ENCODE measurements at regions not wholly inside any gene's neighbourhood (a gene's known extent, or its start where the extent isn't known, plus 50 kb on each side); places are given as distances from the start of the nearest gene placed in this dataset.
"Not testable (repeated sequence)": the region's sequence is repeated elsewhere in the genome, so short reads cannot be mapped to it uniquely, and the experiment has no call there.

DNA sequence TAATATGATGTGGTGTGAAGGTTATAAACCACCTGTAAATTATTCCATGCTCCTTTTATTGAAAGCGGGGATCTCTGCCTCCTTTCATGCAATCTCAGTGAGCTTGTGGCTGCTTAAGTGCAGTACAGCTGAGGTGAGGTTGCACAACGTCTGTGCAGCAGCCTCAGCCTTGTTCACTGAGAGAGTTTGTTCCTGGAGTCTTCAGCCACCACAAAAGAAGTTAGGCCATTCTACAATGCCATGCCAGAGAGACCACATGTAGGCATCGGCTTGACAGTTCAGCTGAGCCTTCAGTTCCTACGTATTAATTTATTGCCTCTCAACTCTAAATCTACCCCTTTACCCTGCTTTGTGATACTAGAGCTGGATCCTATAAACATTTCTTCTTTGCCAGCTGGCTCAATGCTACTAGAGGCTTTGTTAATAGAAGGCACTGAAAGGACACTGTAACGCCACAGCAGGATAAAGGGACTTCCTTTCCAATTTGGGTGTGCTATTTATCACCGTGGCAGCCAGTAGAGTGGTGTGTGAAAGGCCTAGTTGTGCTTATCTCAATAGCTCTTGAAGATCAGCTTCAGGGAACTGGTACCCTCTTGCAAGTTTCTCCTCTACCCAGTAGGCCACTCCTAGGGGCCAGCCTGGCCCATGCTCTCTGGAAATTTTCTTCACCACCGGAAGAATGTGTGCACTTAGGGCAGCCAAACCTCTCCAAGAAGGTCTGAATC lies 337.7 kb downstream of the IPO8 start:
- intact Hi-C loops (cut with micrococcal nuclease), result no loop called here

DNA sequence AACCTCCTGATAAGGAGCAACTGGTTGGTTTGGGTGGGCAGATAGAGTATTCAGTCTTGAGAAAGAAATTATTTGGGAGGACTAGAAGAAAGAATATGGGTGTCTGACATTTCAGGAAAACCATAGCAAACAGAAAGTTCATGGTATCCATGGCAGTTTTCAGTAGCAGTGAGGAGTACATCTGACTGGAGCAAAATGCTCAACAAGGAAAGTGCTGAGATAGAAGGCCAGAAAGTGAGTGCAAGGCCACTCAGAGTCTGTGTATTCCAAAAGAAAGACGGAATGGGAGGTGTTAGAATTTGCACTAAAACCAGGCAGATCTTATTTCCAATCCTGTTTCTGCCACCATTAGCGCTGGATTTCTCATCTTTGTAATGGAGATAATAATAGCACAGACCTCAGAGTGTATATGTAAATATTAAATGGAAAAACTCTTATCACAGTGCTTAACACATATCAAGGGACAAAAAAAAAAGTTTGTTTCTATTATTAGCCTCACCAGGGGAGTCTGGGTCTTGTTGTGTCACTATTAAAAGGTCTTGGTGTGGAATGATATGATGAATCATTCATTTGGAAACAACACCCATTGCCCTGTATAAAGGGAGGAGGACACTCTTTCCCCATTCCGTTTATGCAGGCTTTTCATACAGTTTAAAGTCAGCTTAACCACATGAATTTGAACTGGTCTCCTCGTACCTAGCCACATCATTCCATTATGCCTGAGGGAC lies 349.8 kb downstream of the IPO8 start:
- intact Hi-C loops (cut with micrococcal nuclease), result no loop called here

DNA sequence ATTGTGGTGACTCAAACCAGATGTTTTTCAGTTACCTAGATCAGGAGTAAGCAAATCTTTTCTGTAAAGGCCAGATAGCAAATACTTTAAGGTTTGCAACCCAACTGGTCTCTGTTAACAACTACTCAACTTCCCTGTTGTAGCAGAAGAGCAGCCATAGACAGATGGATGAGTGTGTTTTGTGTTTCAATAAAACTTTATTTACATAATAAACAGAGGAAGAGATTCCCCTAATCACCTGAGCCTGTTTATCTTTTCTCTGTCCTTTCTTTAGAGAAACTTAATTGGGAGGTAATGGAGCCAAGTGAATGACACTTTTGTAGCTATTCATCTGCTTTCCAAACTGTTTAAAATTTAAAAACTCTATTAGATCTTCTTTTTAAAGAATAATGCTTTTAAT lies 365.1 kb downstream of the IPO8 start:
- intact Hi-C loops (cut with micrococcal nuclease), result no loop called here

DNA sequence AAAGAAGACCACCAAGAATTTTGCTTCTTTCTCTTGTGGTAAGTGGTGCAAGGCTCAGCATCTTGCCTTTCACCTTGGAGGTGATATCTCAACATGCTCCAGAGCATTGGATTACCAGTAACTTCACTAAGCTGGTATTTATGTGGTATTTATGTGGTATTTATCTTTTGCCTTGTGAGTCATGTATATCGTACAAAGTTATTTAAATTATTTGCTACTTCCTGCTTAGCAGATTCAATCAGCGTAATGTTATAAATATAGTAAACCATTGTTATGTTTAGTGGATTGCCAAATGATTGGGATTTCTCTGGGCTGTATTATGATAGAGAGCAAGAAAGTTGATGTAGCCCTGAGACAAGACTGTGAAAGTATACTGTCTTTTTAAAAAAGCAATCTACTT lies 366.4 kb downstream of the IPO8 start:
- intact Hi-C loops (cut with micrococcal nuclease), result no loop called here

DNA sequence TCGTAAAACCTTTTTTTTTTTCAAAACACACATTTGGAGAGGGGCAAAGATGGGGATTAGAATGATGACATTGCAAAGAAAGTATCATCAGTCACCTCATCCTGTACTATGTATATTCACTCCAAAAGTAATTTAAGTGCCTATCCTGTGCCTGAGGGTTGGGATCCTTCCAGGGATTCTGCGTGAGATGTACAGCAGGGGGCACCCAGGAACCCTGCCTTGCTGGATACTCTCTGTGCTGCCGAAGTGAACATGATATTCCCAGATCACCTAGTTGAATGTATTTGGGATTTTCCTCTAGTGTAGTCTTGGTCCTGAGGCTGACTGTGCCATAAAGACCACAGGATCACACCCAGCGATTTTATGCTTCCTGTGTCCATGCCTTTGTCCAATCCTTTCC lies 372.7 kb downstream of the IPO8 start:
- intact Hi-C loops (cut with micrococcal nuclease), result no loop called here

DNA sequence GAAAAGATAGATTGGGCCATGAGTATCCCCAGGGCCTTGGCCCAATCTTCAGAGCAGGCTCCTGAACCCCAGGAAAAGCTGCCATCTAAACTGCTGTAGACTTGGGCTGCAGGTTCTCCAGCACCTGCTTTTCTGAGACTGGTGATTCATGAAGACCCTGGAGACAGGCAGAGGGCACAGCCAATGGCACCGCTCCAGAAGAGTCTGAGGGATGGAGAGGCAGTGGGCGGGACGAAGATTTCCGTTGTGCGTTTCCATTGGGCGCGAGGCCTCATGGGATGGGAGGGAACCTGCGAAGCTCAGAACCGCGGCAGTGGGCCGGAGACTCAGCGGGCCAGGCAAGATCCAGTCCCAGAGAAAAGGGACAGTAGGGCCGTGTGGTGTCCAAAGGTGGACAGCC lies 375.1 kb downstream of the IPO8 start:
- intact Hi-C loops (cut with micrococcal nuclease), result no loop called here

DNA sequence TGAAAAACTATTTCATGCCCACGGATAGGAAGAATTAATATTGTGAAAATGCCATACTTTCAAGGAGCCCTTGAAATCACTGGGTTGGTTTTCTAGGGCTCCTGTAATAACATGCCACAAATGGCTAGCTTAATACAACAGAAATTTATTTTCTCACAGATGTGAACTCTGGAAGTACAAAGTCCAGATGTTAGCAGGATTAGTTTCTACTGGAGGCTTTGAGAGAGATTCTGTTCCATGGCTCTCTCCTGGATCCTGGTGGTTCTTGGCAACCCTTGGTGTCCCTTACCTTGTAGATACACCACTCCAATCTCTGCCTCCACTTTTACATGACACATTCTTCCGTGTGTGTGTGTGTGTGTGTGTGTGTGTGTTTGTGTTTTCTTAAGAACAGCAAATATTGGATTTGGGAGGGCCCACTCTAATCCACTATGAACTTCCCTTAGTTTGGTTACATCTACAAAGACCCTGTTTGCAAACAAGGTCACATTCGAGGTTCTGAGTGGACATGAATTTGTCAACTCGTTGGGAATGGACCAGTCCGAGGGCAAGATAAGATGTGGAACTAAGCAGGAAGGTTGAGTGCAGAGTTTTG lies 381.1 kb downstream of the IPO8 start:
- intact Hi-C loops (cut with micrococcal nuclease), result no loop called here

DNA sequence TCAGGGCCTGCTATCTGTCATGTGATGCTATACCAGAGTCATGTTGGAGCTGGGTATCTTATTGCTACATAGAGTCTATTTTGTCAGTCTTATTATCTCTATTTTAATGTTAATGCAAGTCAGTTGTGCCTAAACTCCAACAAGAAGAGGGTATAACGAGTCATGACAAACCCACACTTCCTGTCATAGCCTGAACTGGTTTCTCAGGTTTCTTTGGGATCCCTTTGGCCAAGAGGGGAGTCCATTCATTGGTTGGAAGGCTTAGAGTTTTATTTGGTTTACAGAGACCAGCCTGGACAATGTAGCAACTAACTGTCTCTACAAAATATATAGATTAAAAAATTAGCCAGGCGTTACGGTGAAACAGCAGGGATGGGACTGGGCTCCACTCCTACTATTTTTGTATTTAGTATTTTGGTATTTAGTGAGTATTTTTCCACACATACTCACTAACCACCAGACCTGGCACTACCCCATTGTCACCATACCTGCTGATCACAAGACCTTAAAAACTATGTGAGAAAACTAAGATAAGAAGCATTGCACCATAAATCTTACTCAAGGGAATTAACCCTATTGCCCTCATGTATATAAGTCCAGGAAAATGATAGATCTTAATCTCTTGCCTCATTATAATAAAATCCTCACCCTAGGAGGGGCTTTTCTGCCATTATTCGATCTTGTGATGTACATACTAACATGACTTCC lies 387.5 kb downstream of the IPO8 start:
- intact Hi-C loops (cut with micrococcal nuclease), result no loop called here

DNA sequence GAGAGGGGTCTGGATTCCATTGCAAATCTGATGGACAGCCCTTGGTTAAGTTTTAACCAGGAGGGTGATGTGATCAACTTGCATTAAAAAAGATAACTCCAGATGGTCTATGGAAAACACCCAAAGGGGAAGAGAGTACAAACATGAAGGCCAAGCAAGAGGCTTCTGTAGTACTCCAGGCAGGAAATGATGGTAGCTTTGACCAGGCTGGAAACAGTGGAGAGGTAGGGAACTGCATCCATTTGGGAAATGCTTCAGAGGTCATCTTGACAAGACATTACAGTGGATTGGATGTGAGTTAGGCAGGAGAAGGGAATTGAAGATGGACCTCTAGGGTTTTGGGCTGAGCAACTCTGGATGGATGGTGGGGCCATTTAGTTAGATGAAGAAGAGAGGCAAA lies 391.1 kb downstream of the IPO8 start:
- intact Hi-C loops (cut with micrococcal nuclease), result no loop called here

DNA sequence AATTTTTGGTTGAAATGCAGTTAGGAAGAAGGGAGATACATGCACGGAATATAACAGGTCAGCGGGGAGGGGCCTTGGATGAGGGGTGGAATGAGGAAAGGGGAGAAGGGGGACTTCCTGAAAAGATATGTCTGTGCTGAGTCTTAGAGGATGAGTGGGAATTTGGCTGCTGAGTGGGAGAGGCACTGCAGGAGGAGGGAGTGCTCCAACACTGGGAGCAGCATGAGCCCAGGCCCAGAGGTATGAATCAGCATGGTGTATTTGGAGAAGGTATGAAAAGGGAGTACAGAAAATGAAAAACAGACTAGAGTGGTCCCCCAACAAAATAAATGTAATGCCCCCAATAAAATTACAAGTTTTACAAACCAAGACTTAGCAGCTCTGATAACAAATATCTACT lies 394.4 kb downstream of the IPO8 start:
- intact Hi-C loops (cut with micrococcal nuclease), result no loop called here

DNA sequence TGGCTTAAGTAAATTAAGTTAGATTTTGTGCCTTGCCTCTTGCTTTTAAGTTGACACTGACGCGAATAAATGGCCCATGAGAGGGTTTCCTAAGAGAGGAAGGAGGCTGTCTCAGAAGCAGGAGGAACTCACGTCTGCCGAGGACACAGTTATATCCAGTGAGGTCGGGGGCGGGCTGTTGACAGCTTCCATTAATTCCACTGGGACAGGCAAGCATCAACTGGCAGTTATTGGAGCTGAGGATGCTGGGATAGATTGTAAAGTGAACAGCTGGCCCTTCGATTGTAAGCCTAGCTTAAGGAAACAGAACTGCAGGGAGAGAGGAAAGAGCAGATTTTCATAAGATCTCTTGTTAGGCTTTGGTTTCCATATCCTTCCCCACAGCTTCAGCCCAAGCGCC lies 399.2 kb downstream of the IPO8 start:
- intact Hi-C loops (cut with micrococcal nuclease), result no loop called here

DNA sequence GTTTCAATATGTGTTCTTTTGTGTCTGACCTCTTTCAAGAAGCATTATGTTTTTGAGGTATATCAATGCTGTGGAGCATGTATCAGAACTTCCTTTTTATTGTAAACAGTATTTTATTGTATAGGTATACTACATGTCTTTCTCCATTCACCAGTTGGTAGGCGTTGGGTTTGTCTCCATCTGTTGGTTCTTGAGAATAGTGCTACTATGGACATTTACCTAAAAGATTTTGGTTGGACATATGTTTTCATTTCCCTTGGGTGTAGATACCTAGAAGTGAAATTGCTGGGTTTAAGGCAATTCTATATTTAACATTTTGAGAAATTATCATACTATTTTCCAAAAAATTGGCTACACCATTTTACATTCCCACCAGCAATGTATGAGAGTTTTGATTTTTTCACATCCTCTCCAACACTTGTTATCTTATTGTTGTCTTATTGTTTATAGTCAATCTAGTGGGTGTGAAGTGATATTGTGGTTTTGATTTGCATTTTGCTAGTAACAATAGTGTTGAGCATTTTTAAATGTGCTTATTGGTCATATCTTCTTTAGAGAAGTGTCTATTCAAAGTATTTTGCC lies 409.2 kb downstream of the IPO8 start:
- intact Hi-C loops (cut with micrococcal nuclease), result no loop called here

DNA sequence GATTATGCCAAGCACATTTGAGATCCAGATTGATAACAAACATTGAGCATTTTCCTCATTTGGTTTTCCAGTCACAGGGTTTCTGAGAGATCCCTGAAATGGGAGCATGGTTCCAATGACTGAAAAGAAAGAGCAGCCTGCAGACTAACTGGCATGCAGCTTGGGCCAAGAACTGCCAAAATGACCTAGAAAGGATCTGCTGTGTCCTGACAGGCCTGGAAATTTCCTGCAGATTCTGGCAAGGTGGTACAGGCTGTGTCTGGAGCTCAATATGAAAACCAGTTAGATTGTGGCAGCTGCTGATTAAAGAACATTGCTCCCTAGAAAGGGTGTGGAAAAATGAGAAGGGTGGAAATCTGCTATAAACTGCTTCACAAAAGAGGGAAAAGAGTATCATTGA lies 417.3 kb downstream of the IPO8 start:
- intact Hi-C loops (cut with micrococcal nuclease), result no loop called here

DNA sequence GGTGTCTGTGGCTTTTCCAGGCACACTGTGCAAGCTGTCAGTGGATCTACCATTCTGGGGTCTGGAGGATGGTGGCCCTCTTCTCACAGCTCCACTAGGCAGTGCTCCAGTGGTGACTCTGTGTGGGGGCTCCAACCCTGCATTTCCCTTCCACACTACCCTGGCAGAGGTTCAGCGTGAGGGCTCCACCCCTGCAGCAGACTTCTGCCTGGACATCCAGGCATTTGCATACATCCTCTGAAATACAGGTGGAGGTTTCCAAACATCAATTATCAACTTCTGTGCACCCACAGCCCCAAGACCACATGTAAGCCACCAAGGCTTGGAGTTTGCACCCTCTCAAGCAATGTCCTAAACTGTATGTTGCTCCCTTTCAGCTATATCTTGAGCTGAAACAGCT lies 423.2 kb downstream of the IPO8 start:
- intact Hi-C loops (cut with micrococcal nuclease), result not testable (repeated sequence)

DNA sequence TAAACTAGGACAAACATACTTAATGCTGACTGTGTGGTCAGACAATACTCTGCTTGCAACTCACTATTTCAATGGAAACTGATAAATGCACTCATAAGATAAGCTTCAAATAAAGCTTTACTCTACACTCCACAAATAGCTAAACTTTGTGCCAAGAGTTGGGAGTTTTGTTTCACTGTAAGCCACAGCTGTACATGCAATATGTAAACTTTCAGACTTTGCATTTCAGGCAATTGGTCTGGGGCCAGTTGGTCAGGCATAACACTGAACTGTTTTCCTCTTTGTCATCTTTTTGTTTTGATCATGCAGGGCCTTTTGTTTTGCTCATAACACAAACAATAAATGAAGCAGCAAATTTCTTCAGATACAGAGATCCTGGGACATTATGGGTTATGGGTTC lies 426.2 kb downstream of the IPO8 start:
- intact Hi-C loops (cut with micrococcal nuclease), result no loop called here

DNA sequence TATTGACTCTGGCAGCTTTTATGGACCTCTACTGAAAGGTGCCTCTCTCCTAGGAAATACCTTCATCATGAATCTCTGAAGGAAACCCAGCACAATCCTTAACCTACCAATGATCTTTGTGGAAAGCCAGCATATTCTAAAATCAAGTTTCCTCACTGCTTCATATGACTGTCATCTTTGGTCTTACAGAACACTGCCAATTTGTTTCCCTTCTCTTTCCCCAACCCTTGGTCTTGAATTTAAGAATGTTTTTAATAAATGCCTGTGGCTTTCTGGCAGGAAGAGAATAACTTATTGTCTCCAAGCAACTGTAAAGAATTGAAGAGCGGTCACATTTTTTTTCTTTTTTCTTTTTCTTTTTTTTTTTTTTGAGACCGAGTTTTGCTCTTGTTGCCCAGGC lies 427.6 kb downstream of the IPO8 start:
- intact Hi-C loops (cut with micrococcal nuclease), result no loop called here

DNA sequence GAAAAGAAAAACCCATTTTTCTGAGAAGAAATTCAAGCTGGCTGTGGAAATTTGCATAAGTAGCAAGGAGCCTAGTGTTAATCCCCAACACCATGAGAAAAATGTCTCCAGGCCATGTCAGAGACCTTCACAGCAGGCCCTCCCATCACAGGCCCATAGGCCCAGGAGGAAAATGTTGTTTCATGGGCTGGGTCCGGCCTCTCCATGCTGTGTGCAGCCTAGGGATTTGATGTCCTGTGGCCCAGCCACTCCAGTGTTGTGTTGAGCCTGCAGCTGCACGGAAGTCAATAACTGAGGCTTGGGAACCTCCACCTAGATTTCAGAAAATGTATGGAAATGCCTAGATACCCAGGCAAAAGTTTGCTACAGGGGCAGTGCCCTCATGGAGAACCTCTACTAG lies 432.2 kb downstream of the IPO8 start:
- intact Hi-C loops (cut with micrococcal nuclease), result no loop called here

DNA sequence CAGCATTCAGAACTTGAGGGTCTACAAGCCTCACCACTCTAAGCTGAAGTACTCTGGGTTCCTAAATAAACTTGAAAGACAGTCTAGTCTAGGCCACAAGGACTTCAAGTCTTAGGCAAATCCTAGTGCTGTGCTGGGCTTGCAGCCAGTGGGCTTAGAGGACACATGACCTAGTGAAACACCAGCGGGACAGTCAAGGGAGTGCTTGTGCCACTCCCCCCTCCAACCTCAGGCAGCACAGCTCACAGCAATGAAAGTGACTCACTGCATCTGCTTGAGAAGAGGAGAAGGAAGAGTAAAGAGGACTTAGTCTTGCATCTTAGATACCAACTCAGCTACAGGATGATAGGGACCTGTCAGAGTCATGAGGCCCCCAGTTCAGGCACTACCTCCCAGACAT lies 438.1 kb downstream of the IPO8 start:
- intact Hi-C loops (cut with micrococcal nuclease), result no loop called here

DNA sequence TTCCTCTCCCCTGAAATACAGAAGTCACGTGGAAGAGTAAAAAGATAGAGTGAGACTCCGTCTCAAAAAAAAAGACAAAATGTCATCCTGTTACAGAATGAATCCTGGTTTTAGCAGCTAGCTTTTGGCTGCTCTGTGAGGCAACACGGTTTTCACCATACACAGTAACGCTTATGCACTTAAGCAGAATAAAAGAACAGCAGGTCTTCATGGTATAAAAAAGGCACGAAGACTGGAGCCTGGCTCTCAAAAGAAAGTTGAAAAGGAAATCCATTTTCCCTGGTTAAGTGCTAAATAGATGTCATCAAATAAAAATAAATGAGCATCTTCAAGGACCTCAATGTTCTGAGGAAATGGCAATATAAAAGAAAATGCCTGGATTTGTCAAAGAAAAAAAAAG lies 444.1 kb downstream of the IPO8 start:
- intact Hi-C loops (cut with micrococcal nuclease), result no loop called here

DNA sequence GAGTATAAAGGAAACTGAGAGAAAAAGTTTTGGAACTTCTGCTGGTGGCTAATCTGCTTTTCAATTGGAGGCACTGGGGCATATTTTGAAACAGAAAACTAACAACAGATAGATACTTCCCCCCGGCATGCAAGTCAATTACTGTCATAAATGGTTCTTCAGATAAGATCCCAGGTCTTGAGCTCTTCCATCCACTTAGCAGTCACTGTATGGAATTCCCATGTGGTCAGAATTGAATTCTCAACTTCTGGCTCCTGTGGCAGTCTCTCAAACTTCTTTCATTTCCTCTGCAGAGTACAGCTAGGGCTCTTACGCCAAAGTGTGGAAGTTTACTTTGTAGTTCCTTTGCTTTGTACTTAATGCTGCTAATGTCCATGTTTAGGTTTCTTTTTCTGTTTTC lies 452.2 kb downstream of the IPO8 start:
- intact Hi-C loops (cut with micrococcal nuclease), result no loop called here

DNA sequence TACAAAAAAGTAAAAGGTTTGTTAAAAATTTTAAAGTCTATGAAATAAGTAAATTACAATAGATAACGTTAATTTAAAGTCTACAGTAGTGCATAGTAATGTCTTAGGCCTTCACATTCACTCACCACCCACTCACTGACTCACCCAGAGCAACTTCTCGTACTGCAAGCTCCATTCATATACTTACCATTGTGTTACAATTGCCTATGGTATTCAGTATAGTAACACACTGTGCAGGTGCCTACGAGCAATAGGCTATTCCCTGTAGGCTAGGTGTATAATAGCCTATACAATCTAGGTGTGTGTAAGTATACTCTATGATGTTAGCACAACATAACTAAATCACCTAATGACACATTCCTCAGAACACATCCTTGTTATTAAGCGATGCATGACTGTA lies 435.3 kb upstream of the TMTC1 start:
- intact Hi-C loops (cut with micrococcal nuclease), result no loop called here

DNA sequence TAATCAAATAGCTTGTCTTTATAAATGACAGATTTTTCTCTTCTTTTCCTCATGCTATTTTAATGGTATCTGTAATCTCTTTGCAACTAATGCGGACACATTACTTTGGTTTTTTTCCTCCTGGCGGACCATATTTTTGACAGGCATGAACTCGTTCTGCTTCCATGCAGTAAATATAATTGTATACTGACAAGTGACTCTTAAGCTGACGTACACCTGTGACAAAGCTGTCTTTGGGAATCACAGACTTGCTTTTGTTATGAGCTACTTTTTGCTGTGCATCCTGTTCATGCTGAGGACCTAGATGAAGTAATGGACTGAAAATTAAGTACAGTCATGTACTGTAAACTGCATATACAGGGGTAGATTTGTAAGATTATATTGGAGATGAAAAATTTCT lies 434.3 kb upstream of the TMTC1 start:
- intact Hi-C loops (cut with micrococcal nuclease), result no loop called here
